ENCODE measurements at regions not wholly inside any gene's neighbourhood (a gene's known extent, or its start where the extent isn't known, plus 50 kb on each side); places are given as distances from the start of the nearest gene placed in this dataset.

DNA sequence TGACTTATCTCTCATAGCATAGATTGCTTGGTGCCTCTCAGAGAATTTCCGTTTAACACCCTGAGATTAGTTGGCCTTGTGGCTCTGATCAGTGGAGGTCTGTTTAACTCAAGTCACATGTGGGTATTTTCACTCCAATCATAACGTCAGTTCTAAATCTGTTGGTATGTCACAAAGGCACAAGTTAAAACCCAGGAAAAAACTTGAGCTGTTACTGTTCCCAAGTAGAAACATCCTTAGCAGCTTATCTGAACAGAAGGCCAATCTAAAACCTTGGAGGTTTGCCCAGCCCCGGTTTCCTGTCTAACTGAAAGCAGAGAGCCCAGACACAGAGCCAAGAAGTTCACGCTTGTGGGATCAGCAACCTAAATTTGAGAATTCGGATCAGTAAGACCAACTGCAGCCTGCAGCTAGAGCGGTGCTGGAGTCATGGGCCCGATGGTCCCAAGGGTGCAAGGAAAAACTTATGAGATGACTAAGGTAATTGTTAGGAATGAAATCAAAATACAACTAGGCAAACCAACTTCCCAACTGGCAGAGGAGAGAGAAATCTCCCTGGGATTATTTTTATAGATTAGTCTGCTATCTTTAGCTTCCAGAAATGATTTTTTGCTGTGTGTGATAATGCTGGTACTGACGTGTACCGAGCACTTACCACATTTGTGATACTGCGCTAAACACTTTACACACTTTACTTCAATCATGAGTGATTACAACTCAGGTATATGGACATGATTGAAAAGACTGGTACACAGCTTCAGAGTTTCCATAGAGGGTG is 90.2 kb upstream of the C1orf21 start:
- intact Hi-C loops (cut with DNase I; ENCODE audit: low total_unique reads) = no loop called here
- TF ChIP-seq POLR2A (IDR thresholded peaks at IDR 0.05) = no peak
- TF ChIP-seq POLR2AphosphoS5 (IDR thresholded peaks at IDR 0.05) = peak in 1 of 3 donors; percentile 24
- Histone ChIP-seq H3K27me3 (no peaks in the 10 kb centered on the region), H3K9me3 (no peaks in the 10 kb centered on the region), H3K4me1 (no peaks in the 10 kb centered on the region), H3K4me3 (peak overlapping the region in 1 of 3 donors; percentile 6), H3K27ac (peak overlapping the region; percentile 58 to 84), H3K36me3 (no peaks in the 10 kb centered on the region)
- DNase-seq (ENCODE audit: low spot score in 2 of 2) = peak in 1 of 2 donors; percentile 57

DNA sequence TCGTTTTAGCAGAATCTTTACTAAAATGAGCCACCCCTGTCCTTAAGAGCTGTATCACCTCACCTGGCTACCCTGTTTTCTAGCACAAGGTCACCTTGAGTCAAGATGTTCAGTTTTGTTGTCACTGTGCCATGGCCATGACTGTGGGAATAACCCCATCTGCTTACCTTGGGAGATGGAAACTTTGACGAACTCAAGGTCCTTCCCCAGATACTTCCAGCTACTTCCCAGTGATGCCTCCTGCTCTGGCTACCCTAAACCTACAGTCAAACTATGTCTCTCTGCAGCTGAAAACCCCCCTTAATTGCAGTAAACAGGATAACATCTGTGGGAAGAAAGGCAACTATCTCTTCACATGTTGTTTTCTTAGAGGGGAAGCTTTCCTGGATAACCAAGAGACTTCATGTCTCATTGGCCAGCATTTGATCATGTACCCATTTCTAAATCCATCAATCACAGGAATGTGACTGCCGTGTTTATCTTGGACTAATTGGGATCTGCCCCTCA is 89.5 kb upstream of the C1orf21 start:
- no peak overlapping the region for H3K4me3 ChIP-seq
- no peaks in the 10 kb centered on the region for H3K4me1 ChIP-seq
- no peaks in the 10 kb centered on the region for H3K9me3 ChIP-seq
- TF ChIP-seq POLR2A (IDR thresholded peaks at IDR 0.05) = no peak
- no peak for TF ChIP-seq POLR2AphosphoS5 (IDR thresholded peaks at IDR 0.05)
- TF ChIP-seq, protein P1, sequence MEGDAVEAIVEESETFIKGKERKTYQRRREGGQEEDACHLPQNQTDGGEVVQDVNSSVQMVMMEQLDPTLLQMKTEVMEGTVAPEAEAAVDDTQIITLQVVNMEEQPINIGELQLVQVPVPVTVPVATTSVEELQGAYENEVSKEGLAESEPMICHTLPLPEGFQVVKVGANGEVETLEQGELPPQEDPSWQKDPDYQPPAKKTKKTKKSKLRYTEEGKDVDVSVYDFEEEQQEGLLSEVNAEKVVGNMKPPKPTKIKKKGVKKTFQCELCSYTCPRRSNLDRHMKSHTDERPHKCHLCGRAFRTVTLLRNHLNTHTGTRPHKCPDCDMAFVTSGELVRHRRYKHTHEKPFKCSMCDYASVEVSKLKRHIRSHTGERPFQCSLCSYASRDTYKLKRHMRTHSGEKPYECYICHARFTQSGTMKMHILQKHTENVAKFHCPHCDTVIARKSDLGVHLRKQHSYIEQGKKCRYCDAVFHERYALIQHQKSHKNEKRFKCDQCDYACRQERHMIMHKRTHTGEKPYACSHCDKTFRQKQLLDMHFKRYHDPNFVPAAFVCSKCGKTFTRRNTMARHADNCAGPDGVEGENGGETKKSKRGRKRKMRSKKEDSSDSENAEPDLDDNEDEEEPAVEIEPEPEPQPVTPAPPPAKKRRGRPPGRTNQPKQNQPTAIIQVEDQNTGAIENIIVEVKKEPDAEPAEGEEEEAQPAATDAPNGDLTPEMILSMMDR (IDR thresholded peaks at IDR 0.05) = no peak
- H3K36me3 ChIP-seq = no peaks in the 10 kb centered on the region
- intact Hi-C loops (cut with DNase I; ENCODE audit: low total_unique reads) = no loop called here
- H3K27ac ChIP-seq = peak overlapping the region; percentile 58 to 84
- DNase-seq (ENCODE audit: low spot score in 2 of 2) = no peak
- H3K27me3 ChIP-seq = no peaks in the 10 kb centered on the region

DNA sequence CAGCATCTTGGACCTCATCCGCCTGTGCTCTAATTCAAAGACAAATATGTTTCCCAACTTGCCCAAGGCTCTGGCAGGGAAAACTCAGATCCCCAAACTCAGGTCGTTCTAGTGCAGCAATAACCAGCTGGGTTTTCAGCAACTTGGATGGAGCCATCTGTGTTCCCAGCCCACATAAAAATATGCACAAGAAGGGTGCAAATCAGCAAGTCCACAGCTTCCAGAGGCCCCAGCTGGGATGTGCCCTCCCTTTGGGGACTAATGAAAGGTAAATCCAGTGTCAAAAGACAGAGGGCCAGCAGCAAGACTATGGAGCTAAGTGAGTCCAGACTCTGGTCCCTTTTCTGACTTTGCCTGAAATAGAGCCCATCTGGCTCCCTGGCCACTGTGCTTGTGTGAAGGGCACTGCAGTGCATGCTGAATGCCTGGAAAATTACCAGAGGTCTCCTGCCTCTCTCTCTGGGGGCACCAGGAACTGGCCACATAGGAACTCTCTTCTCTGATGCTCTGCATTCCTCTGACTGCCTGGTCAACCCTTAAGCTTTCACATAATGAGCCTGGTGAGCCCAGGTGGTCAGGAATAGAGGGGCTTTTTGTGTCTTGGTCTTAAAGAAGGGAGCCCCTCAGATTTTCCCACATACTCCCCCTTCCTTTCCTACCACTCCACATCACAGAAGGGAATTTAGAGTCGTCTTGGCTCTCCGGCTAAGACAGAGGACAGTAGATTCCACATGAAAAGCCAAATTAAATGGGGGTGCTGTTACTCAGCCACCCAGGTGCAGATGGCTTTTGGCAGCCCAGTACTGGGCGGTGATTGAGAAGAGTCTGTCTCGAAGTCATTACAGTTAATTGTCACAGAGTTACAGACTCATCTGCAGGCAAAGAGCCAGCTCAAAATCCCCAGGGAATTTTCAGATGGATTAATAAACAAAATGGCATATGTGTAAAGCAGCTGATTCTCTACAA is 88.1 kb upstream of the C1orf21 start:
- no peaks in the 10 kb centered on the region for H3K27me3 ChIP-seq
- H3K36me3 ChIP-seq = no peaks in the 10 kb centered on the region
- H3K4me3 ChIP-seq = no peak overlapping the region
- H3K27ac ChIP-seq = no peak overlapping the region
- TF ChIP-seq POLR2AphosphoS5 (IDR thresholded peaks at IDR 0.05) = no peak
- TF ChIP-seq, protein P1 (IDR thresholded peaks at IDR 0.05) = no peak
- no peaks in the 10 kb centered on the region for H3K4me1 ChIP-seq
- no peak for DNase-seq (ENCODE audit: low spot score in 2 of 2)
- H3K9me3 ChIP-seq = no peaks in the 10 kb centered on the region
- intact Hi-C loops (cut with DNase I; ENCODE audit: low total_unique reads) = no loop called here

DNA sequence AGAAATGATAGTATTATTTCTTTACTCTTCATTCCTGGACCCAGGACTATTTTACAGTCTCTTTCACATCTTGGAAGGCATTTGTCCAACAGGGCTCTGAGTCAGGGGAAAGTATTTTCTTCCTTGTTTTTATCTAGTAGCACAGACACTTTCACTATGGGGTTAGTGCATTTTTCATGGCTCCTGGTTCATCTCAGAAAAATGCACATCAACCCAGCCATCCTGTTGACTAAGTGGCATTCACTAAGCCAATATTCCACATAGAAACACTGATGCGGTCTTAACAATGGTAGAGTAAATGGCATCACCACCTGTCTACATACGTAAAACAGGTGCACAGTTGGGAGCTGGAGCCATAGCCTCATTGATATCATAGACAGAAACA is 87.4 kb upstream of the C1orf21 start:
- no peak for TF ChIP-seq POLR2A (IDR thresholded peaks at IDR 0.05)
- TF ChIP-seq, protein P1 (IDR thresholded peaks at IDR 0.05) = no peak
- TF ChIP-seq POLR2AphosphoS5 (IDR thresholded peaks at IDR 0.05) = no peak
- intact Hi-C loops (cut with DNase I; ENCODE audit: low total_unique reads) = no loop called here
- DNase-seq (ENCODE audit: low spot score in 2 of 2) = no peak
- H3K4me3 ChIP-seq = no peak overlapping the region
- no peak overlapping the region for H3K27ac ChIP-seq
- no peaks in the 10 kb centered on the region for H3K9me3 ChIP-seq
- H3K36me3 ChIP-seq = no peaks in the 10 kb centered on the region
- no peaks in the 10 kb centered on the region for H3K27me3 ChIP-seq
- no peaks in the 10 kb centered on the region for H3K4me1 ChIP-seq

DNA sequence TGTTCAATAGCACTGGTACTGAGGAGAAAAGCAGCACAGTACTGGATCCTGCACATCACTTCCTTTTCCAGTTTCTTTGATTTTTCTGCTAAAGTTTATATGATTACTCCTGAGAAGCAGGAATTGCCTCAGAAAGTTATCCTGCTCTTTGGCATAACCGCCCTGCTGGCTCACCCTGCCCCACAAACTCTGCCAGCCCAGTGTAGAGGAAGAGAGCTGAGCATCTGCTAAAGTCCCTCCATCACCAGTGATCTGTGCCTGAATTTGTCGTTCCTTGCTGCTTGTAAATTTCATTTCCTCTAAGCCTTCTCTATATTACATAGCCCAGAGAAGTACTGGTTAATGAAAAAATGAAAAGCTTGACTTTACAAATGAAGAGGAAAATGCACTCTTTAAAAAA is 87.0 kb upstream of the C1orf21 start:
- DNase-seq (ENCODE audit: low spot score in 2 of 2) = no peak
- Histone ChIP-seq H3K27me3 (no peaks in the 10 kb centered on the region), H3K4me3 (no peak overlapping the region), H3K4me1 (no peaks in the 10 kb centered on the region), H3K27ac (no peak overlapping the region), H3K36me3 (no peaks in the 10 kb centered on the region), H3K9me3 (no peaks in the 10 kb centered on the region)
- no peak for TF ChIP-seq POLR2A (IDR thresholded peaks at IDR 0.05)
- no peak for TF ChIP-seq POLR2AphosphoS5 (IDR thresholded peaks at IDR 0.05)
- TF ChIP-seq, protein P1 (IDR thresholded peaks at IDR 0.05) = no peak
- intact Hi-C loops (cut with DNase I; ENCODE audit: low total_unique reads) = no loop called here

All from breast epithelium (tissue), 4 donors.